GM12878 (cell line): ENCODE measurements at regions not wholly inside any gene's neighbourhood (a gene's known extent, or its start where the extent isn't known, plus 50 kb on each side); places are given as distances from the start of the nearest gene placed in this dataset.

Source experiments
- ATAC-seq: fragments of 200-7000 bp; cut with Tn5 transposase; 3 replicates; pipeline ENCODE4 v1.9.1; 2020; ENCODE audit warnings: mild to moderate bottlenecking, moderate library complexity
- BruUV-seq: library from RNA; stranded (reverse); fragments of 400-500 nt; replicated peaks from 2 replicates; lab custom pipeline; 2021; lab: Mats Ljungman, UMichigan
- CTCF ChIA-PET: fragments of 300-600 bp; sonication (Branson Sonifier 250); formaldehyde crosslinking; extraction: SDS; loops from one replicate; lab custom pipeline; 2021; ENCODE audit warnings: inconsistent platforms; lab: Yijun Ruan, JAX
- POLR2A ChIA-PET: fragments of 350-600 bp; formaldehyde crosslinking; extraction: SDS; loops from one replicate; lab custom pipeline; 2021; ENCODE audit warnings: inconsistent platforms; lab: Charles Lee
- RAD21 ChIA-PET: fragments of 300-600 bp; sonication (Branson Sonifier 250); formaldehyde crosslinking; loops from one replicate; lab custom pipeline; 2023; ENCODE audit warnings: antibody characterized with exemption; ENCODE audit not compliant: unreplicated experiment; lab: Charles Lee
- SMC1A ChIA-PET: fragments of 300-600 bp; sonication (Branson Sonifier 250); formaldehyde crosslinking; loops from one replicate; lab custom pipeline; 2023; ENCODE audit not compliant: unreplicated experiment, uncharacterized antibody; lab: Charles Lee
- DNase-seq: peaks from one replicate; pipeline ENCODE4 v3.0.0-alpha.2; 2011; ENCODE audit warnings: low read depth, low spot score
- FAIRE-seq: peaks from 3 replicates; lab custom pipeline; 2011; peaks lifted over from hg19 to GRCh38; lab: Jason Lieb, UNC
- H2AFZ ChIP-seq: 2 replicates; pipeline ENCODE4 v1.6.0; 2011; ENCODE audit warnings: low read depth, low read length, control low read depth; ENCODE audit not compliant: control insufficient read depth
- H3K27ac ChIP-seq: 2 replicates; pipeline ENCODE4 v1.5.1; 2011; ENCODE audit warnings: control low read depth; ENCODE audit not compliant: control insufficient read depth, insufficient read depth
- H3K27me3 ChIP-seq, 2 experiments: replicated peaks in 1 of 2; 2 replicates each; pipeline versions ENCODE4 v1.6.0 to v1.6.1; 2011; ENCODE audit warnings: low read length in 1 of 2; ENCODE audit not compliant: control insufficient read depth in 2 of 2, insufficient read depth in 2 of 2
- H3K36me3 ChIP-seq, 2 experiments: 2 replicates each; pipeline ENCODE4 v1.5.1; 2011; ENCODE audit warnings: low read length in 1 of 2; ENCODE audit not compliant: control insufficient read depth in 2 of 2, insufficient read depth in 2 of 2
- H3K4me1 ChIP-seq: 2 replicates; pipeline ENCODE4 v1.6.1; 2011; ENCODE audit warnings: mild to moderate bottlenecking, low read length, moderate library complexity, mixed read lengths; ENCODE audit not compliant: control insufficient read depth, insufficient read depth
- H3K4me2 ChIP-seq: 2 replicates; pipeline ENCODE4 v1.6.0; 2011; ENCODE audit warnings: control low read depth; ENCODE audit not compliant: control insufficient read depth, insufficient read depth
- H3K4me3 ChIP-seq: fragments of 200-600 bp; sonication (generic); 2 replicates; pipeline ENCODE4 v1.5.1; 2016
- H3K79me2 ChIP-seq: 2 replicates; pipeline ENCODE4 v1.6.0; 2011; ENCODE audit warnings: low read length; ENCODE audit not compliant: control insufficient read depth, insufficient read depth
- H3K9ac ChIP-seq: 2 replicates; pipeline ENCODE4 v1.8.0; 2011; ENCODE audit warnings: low read length, control low read depth, mixed read lengths; ENCODE audit not compliant: control insufficient read depth, insufficient read depth
- H3K9me3 ChIP-seq: replicated peaks from 3 replicates; pipeline ENCODE4 v1.5.1; 2011; ENCODE audit warnings: mild to moderate bottlenecking, low read length; ENCODE audit not compliant: control insufficient read depth, insufficient read depth
- H4K20me1 ChIP-seq: 2 replicates; pipeline ENCODE4 v1.6.0; 2011; ENCODE audit not compliant: control insufficient read depth, insufficient read depth
- CEBPB ChIP-seq, 2 experiments: fragments of 150-350 bp in 1 of 2; IDR thresholded peaks; 2 replicates each; pipeline ENCODE4 v1.6.1; 2012 to 2014; ENCODE audit warnings: low read depth in 2 of 2, low read length in 2 of 2, borderline replicate concordance in 1 of 2, inconsistent platforms in 1 of 2
- CHD2 ChIP-seq: IDR thresholded peaks from 2 replicates; pipeline ENCODE4 v1.6.1; 2011; ENCODE audit warnings: low read depth, low read length, improper control_type of control experiment, borderline replicate concordance
- CHD4 ChIP-seq: fragments of 200-600 bp; sonication (generic); IDR thresholded peaks from 2 replicates; pipeline ENCODE4 v1.6.1; 2016; ENCODE audit warnings: mild to moderate bottlenecking
- CREB1 ChIP-seq: IDR thresholded peaks from 2 replicates; pipeline ENCODE4 v1.6.1; 2012; ENCODE audit warnings: low read depth, mild to moderate bottlenecking, inconsistent platforms
- ESRRA ChIP-seq: IDR thresholded peaks from 2 replicates; pipeline ENCODE4 v1.6.1; 2012; ENCODE audit warnings: mild to moderate bottlenecking, low read length, improper control_type of control experiment
- NFYA ChIP-seq: IDR thresholded peaks from 2 replicates; pipeline ENCODE4 v1.6.1; 2011; ENCODE audit warnings: low read depth, mild to moderate bottlenecking, low read length, improper control_type of control experiment, borderline replicate concordance
- SP1 ChIP-seq: IDR thresholded peaks from one replicate; pipeline ENCODE4 v1.6.1; 2011; ENCODE audit warnings: low read depth, low read length
- SPI1 ChIP-seq: IDR thresholded peaks from 2 replicates; pipeline ENCODE4 v1.6.1; 2011; ENCODE audit warnings: low read depth, mild to moderate bottlenecking, low read length, moderate library complexity, borderline replicate concordance; ENCODE audit not compliant: insufficient read depth
- ZNF217 ChIP-seq: fragments of 450-650 bp; IDR thresholded peaks from 2 replicates; pipeline ENCODE4 v1.6.1; 2017; ENCODE audit warnings: antibody characterized with exemption, mild to moderate bottlenecking
- whole genome bisulfite sequencing: methylation state at CpG from one replicate; pipeline ENCODE4 v1.1.6; 2016; ENCODE audit warnings: low lambda C conversion rate; ENCODE audit not compliant: insufficient replicate concordance, insufficient coverage; ENCODE audit errors: missing lambda C conversion rate; 5-methylcytosine and 5-hydroxymethylcytosine counted together
- in situ Hi-C: fragments of 300-500 bp; cut with MboI; formaldehyde crosslinking; loops from 9 replicates; pipeline ENCODE4 v1.14.3; 2018; ENCODE audit warnings: mixed read lengths
- intact Hi-C: fragments of 100-400 bp; cut with micrococcal nuclease; formaldehyde crosslinking; loops from one replicate; pipeline ENCODE4 v1.14.2; 2022; ENCODE audit not compliant: unreplicated experiment

- TF ChIP-seq CHD2 (no peak), CHD4 (no peak), SP1 (no peak)
Measured at GRCh38 chr13:88125055-88125454, 453.9 kb downstream of the SLITRK5 start (continued).

DNA sequence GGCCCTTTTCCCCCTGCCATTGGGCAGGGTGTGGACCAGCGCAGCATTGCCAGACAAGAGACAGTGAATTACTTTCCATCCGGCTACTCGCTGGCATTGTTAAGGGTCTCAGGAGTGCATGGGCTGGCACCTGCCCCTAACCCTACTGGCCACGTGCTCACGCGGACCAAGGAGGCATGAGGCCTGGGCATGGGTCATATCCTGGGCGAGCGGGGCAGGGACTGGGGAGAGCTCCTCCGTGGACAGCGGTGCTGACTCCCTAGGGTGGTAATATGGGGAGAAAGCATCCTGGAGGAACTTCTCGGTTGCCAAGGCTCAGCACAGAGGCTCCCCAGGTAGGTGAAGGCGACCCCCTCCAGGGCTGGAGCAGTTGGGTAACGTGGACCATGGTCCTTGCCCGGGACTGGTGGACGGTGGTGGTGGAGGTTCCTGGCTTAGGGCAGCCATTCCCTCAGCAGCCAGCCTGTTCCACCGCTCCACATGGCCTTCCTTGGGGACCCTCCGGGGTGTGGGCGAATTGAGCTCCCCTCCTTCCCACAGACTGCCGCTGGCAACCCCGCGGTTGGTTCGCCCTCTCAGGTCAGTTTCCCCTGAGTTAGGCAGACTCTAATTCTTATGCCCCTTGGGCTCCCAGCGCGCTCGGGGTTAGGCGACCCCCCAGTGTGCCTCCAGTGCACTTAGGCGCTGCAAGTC lies 465.1 kb downstream of the SLITRK5 start:
- no peak for TF ChIP-seq SPI1
- no peak for TF ChIP-seq NFYA
- TF ChIP-seq ZNF217 = no peak
- no peak for TF ChIP-seq CEBPB (IDR thresholded peaks at IDR 0.05; ENCODE audit: borderline replicate concordance in 1 of 2, low read depth in 2 of 2, low read length in 2 of 2)
- no peak for TF ChIP-seq ESRRA
- no peak for TF ChIP-seq CREB1
- TF ChIP-seq, all 136 proteins: peak for 0
- H3K4me3 ChIP-seq = no peak overlapping the region
- no peaks in the 10 kb centered on the region for H4K20me1 ChIP-seq
- ChIA-PET CTCF (interaction anchor here (0.6 kb wide), 1 partner anchor 32 kb away, joined by 3 read pairs; no protein-coding TSS in a partner anchor), RAD21 (no interaction called here), POLR2A (no interaction called here), SMC1A (no interaction called here)
- H3K4me2 ChIP-seq = no peak overlapping the region
- intact Hi-C loops (no loop called here), in situ Hi-C loops (no loop called here)
- FAIRE-seq (no peak), ATAC-seq (no peak), DNase-seq (no peak)
- no peaks in the 10 kb centered on the region for H3K79me2 ChIP-seq
- no peak overlapping the region for H3K9ac ChIP-seq
- no peak overlapping the region for H2AFZ ChIP-seq
- H3K27ac ChIP-seq = no peak overlapping the region
- no peaks in the 10 kb centered on the region for H3K27me3 ChIP-seq
- H3K9me3 ChIP-seq = no peaks in the 10 kb centered on the region; the same call in 2 of the 3 replicates
- no peaks in the 10 kb centered on the region for H3K36me3 ChIP-seq
- 69% methylated on average over 26 of the region's 27 CpGs for WGBS
- no TSS peak for BruUV-seq
- H3K4me1 ChIP-seq = no peaks in the 10 kb centered on the region
